ENCODE measurements at regions not wholly inside any gene's neighbourhood (a gene's known extent, or its start where the extent isn't known, plus 50 kb on each side); places are given as distances from the start of the nearest gene placed in this dataset.

GRCh38 chr12:63321373-63321772, 170.4 kb upstream of the AVPR1A start:
- no peak for DNase-seq (ENCODE audit: insufficient read length, low spot score)
- FAIRE-seq: no peak

- FAIRE-seq: no peak
- DNase-seq (ENCODE audit: insufficient read length, low spot score): no peak
These were observed 169.1 kb upstream of the AVPR1A start for GRCh38 chr12:63319936-63320633.

GRCh38 chr12:63319386-63319785, 168.4 kb upstream of the AVPR1A start:
- FAIRE-seq (no peak), DNase-seq (ENCODE audit: insufficient read length, low spot score) (peak; percentile 12)

- DNase-seq (ENCODE audit: insufficient read length, low spot score) (no peak), FAIRE-seq (no peak)
These were observed 167.9 kb upstream of the AVPR1A start for GRCh38 chr12:63318933-63319332.

GRCh38 chr12:63318313-63318712, 167.3 kb upstream of the AVPR1A start:
- DNase-seq (ENCODE audit: insufficient read length, low spot score) (no peak), FAIRE-seq (no peak)

- no peak for DNase-seq (ENCODE audit: insufficient read length, low spot score)
- no peak for FAIRE-seq
These were observed 166.9 kb upstream of the AVPR1A start for GRCh38 chr12:63317880-63318279.

GRCh38 chr12:63317286-63317846, 166.4 kb upstream of the AVPR1A start:
- FAIRE-seq (no peak), DNase-seq (ENCODE audit: insufficient read length, low spot score) (no peak)

- no peak for DNase-seq (ENCODE audit: insufficient read length, low spot score)
- FAIRE-seq: no peak
These were observed 162.1 kb upstream of the AVPR1A start for GRCh38 chr12:63313139-63313538.

- FAIRE-seq (no peak), DNase-seq (ENCODE audit: insufficient read length, low spot score) (no peak)
These were observed 157.7 kb upstream of the AVPR1A start for GRCh38 chr12:63308671-63309070.

GRCh38 chr12:63307849-63308248, 156.8 kb upstream of the AVPR1A start:
- DNase-seq (ENCODE audit: insufficient read length, low spot score) (no peak), FAIRE-seq (no peak)

- no peak for DNase-seq (ENCODE audit: insufficient read length, low spot score)
These were observed 155.2 kb upstream of the AVPR1A start for GRCh38 chr12:63305901-63306875.

GRCh38 chr12:63304887-63305316, 153.9 kb upstream of the AVPR1A start:
- no peak for DNase-seq (ENCODE audit: insufficient read length, low spot score)
- no peak for FAIRE-seq

More at GRCh38 chr12:63305901-63306875, 155.2 kb upstream of the AVPR1A start:
- FAIRE-seq: no peak

GRCh38 chr12:63302941-63303536, 152.0 kb upstream of the AVPR1A start:
- no peak for FAIRE-seq
- no peak for DNase-seq (ENCODE audit: insufficient read length, low spot score)

- DNase-seq (ENCODE audit: insufficient read length, low spot score) (no peak), FAIRE-seq (no peak)
These were observed 151.4 kb upstream of the AVPR1A start for GRCh38 chr12:63302269-63302940.

- DNase-seq (ENCODE audit: insufficient read length, low spot score) (no peak), FAIRE-seq (no peak)
These were observed 150.3 kb upstream of the AVPR1A start for GRCh38 chr12:63301311-63301710.

- DNase-seq (ENCODE audit: insufficient read length, low spot score) (no peak), FAIRE-seq (no peak)
These were observed 147.5 kb upstream of the AVPR1A start for GRCh38 chr12:63298386-63298930.

GRCh38 chr12:63294327-63294632, 143.3 kb upstream of the AVPR1A start:
- peak; percentile 28 for FAIRE-seq
- peak; percentile 53 for DNase-seq (ENCODE audit: insufficient read length, low spot score)

- FAIRE-seq (peak; percentile 42), DNase-seq (ENCODE audit: insufficient read length, low spot score) (no peak)
These were observed 141.6 kb upstream of the AVPR1A start for GRCh38 chr12:63292471-63293221.

- DNase-seq (ENCODE audit: insufficient read length, low spot score) (peak; percentile 10), FAIRE-seq (no peak)
These were observed 125.8 kb upstream of the AVPR1A start for GRCh38 chr12:63276537-63277365.
